ENCODE measurements at regions not wholly inside any gene's neighbourhood (a gene's known extent, or its start where the extent isn't known, plus 50 kb on each side); places are given as distances from the start of the nearest gene placed in this dataset.

DNA sequence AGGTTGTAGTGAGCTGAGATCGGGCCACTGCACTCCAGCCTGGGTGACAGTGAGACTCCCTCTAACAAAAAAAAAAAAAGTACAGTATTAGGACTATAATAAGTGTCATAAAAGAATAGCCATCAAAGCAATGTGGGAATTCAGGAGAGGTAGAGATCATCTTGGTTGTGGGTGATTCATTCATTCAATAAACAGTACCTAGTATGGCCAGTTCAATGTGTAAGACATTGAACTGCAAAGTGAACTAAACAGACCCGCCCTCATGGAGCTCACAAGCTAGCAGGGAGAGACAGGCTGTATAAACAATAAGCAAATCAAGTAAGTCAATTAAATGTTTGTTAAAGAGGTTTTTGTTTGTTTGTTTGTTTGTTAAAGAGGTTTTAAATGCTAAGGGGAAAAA is 146.1 kb upstream of the RANBP3L start:
- Histone ChIP-seq H3K27ac (ENCODE audit: low read length) (no peak overlapping the region), H3K36me3 (ENCODE audit: control insufficient read depth, insufficient read depth, low read length) (no peaks in the 10 kb centered on the region), H3K9me3 (ENCODE audit: control insufficient read depth, insufficient read depth, low read depth, low read length) (no peaks in the 10 kb centered on the region), H3K27me3 (ENCODE audit: control insufficient read depth, insufficient read depth, low read length) (peaks cover 3% of the 10 kb centered on the region), H3K4me3 (ENCODE audit: low read depth in 2 of 2, low read length in 2 of 2) (no peak overlapping the region), H3K4me1 (ENCODE audit: control insufficient read depth, insufficient read depth, low read length) (no peaks in the 10 kb centered on the region)
- DNase-seq (ENCODE audit: low read depth, low spot score), result no peak
- CTCF ChIA-PET, result no interaction called here
- POLR2A ChIA-PET, result no interaction called here
- in situ Hi-C loops (cut with HindIII; ENCODE audit: low pct_unique_long_range_greater_than_20kb, low sequenced_read_pairs), result no loop called here
- TF ChIP-seq TCF7L2 (IDR thresholded peaks at IDR 0.05; ENCODE audit: low read depth, low read length), result no peak
- TF ChIP-seq, protein P1, sequence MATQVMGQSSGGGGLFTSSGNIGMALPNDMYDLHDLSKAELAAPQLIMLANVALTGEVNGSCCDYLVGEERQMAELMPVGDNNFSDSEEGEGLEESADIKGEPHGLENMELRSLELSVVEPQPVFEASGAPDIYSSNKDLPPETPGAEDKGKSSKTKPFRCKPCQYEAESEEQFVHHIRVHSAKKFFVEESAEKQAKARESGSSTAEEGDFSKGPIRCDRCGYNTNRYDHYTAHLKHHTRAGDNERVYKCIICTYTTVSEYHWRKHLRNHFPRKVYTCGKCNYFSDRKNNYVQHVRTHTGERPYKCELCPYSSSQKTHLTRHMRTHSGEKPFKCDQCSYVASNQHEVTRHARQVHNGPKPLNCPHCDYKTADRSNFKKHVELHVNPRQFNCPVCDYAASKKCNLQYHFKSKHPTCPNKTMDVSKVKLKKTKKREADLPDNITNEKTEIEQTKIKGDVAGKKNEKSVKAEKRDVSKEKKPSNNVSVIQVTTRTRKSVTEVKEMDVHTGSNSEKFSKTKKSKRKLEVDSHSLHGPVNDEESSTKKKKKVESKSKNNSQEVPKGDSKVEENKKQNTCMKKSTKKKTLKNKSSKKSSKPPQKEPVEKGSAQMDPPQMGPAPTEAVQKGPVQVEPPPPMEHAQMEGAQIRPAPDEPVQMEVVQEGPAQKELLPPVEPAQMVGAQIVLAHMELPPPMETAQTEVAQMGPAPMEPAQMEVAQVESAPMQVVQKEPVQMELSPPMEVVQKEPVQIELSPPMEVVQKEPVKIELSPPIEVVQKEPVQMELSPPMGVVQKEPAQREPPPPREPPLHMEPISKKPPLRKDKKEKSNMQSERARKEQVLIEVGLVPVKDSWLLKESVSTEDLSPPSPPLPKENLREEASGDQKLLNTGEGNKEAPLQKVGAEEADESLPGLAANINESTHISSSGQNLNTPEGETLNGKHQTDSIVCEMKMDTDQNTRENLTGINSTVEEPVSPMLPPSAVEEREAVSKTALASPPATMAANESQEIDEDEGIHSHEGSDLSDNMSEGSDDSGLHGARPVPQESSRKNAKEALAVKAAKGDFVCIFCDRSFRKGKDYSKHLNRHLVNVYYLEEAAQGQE (IDR thresholded peaks at IDR 0.05; ENCODE audit: insufficient read depth in 1 of 2, low read depth in 2 of 2, low read length in 1 of 2), result no peak
- TF ChIP-seq SIN3A (IDR thresholded peaks at IDR 0.05; ENCODE audit: borderline replicate concordance, insufficient read depth, low read depth, low read length), result no peak
- TF ChIP-seq, protein P2, sequence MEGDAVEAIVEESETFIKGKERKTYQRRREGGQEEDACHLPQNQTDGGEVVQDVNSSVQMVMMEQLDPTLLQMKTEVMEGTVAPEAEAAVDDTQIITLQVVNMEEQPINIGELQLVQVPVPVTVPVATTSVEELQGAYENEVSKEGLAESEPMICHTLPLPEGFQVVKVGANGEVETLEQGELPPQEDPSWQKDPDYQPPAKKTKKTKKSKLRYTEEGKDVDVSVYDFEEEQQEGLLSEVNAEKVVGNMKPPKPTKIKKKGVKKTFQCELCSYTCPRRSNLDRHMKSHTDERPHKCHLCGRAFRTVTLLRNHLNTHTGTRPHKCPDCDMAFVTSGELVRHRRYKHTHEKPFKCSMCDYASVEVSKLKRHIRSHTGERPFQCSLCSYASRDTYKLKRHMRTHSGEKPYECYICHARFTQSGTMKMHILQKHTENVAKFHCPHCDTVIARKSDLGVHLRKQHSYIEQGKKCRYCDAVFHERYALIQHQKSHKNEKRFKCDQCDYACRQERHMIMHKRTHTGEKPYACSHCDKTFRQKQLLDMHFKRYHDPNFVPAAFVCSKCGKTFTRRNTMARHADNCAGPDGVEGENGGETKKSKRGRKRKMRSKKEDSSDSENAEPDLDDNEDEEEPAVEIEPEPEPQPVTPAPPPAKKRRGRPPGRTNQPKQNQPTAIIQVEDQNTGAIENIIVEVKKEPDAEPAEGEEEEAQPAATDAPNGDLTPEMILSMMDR (IDR thresholded peaks at IDR 0.05), result no peak
- TF ChIP-seq POLR2AphosphoS5 (IDR thresholded peaks at IDR 0.05; ENCODE audit: low read depth, low read length), result no peak
- no TSS peak for BruUV-seq (replicated peaks)
- no peak for ATAC-seq
- intact Hi-C loops (cut with micrococcal nuclease; ENCODE audit: unreplicated experiment), result no loop called here

DNA sequence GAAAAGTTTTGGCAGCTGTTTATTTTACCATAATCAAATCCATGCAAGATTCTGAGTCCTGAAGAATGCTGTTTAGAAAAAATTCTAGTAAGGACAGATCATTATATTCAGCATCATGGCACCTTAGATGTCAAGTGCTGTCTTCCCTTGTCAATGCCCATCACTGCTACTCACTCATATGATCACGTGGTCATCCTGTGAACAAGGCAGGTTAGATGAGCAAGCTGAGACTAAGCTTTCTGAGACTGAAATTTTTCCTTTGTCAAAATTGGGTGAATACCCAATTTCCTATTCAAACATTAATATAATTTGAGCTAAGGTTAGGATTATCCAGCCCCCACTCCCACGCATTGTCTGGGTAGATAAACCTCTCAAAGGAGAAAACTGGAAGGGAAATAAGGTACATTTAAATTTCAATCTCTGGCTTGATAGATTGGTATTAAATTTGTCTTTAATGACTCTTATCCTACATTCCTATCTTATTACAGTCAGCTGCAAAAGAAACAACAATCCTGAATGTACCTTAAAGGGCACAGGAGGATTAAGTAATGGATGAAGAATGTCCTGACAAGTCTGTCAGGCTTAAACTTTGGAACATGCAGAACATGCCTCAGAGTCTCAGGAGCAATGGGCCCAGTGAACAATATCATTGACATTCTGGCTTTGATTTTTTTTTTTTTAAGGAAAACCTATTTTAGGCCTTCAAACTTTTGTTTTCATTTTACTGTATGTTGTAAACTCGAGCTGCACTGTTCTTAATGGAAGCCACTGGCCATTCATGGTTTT is 148.7 kb upstream of the RANBP3L start:
- Histone ChIP-seq H3K4me1 (ENCODE audit: control insufficient read depth, insufficient read depth, low read length) (no peaks in the 10 kb centered on the region), H3K9me3 (ENCODE audit: control insufficient read depth, insufficient read depth, low read depth, low read length) (no peaks in the 10 kb centered on the region), H3K27ac (ENCODE audit: low read length) (no peak overlapping the region), H3K27me3 (ENCODE audit: control insufficient read depth, insufficient read depth, low read length) (no peaks in the 10 kb centered on the region; the same call in 1 of the 2 replicates), H3K4me3 (ENCODE audit: low read depth in 2 of 2, low read length in 2 of 2) (no peak overlapping the region), H3K36me3 (ENCODE audit: control insufficient read depth, insufficient read depth, low read length) (no peaks in the 10 kb centered on the region)
- ChIA-PET POLR2A (no interaction called here), CTCF (no interaction called here)
- in situ Hi-C loops (cut with HindIII; ENCODE audit: low pct_unique_long_range_greater_than_20kb, low sequenced_read_pairs), result no loop called here
- DNase-seq (ENCODE audit: low read depth, low spot score), result no peak
- no TSS peak for BruUV-seq (replicated peaks)
- TF ChIP-seq, protein P2 (IDR thresholded peaks at IDR 0.05), result no peak
- TF ChIP-seq, protein P1 (IDR thresholded peaks at IDR 0.05; ENCODE audit: insufficient read depth in 1 of 2, low read depth in 2 of 2, low read length in 1 of 2), result no peak
- TF ChIP-seq TCF7L2 (IDR thresholded peaks at IDR 0.05; ENCODE audit: low read depth, low read length), result no peak
- intact Hi-C loops (cut with micrococcal nuclease; ENCODE audit: unreplicated experiment), result no loop called here
- no peak for ATAC-seq

Measured in Panc1 (cell line).